ENCODE measurements at regions not wholly inside any gene's neighbourhood (a gene's known extent, or its start where the extent isn't known, plus 50 kb on each side); places are given as distances from the start of the nearest gene placed in this dataset.

GRCh38 chr6:16048221-16048620 is 80.7 kb upstream of the MYLIP start:
- H3K4me2 ChIP-seq (ENCODE audit: low read length) = no peak overlapping the region
- ATAC-seq = no peak
- H2AFZ ChIP-seq (ENCODE audit: low read depth, low read length, poor library complexity, severe bottlenecking) = no peak overlapping the region
- POLR2A ChIA-PET = no interaction called here
- BruUV-seq (replicated peaks) = no TSS peak
- H3K27ac ChIP-seq (ENCODE audit: low read depth, low read length) = no peak overlapping the region
- TF ChIP-seq EZH2phosphoT487 (IDR thresholded peaks at IDR 0.05; ENCODE audit: borderline replicate concordance) (no peak), EZH2 (IDR thresholded peaks at IDR 0.05) (no peak), SP1 (IDR thresholded peaks at IDR 0.05; ENCODE audit: low read depth) (no peak), SRF (IDR thresholded peaks at IDR 0.05; ENCODE audit: low read depth) (no peak)
- no peaks in the 10 kb centered on the region for H3K79me2 ChIP-seq (ENCODE audit: insufficient read depth, low read length)
- no peaks in the 10 kb centered on the region for H3K9me2 ChIP-seq (ENCODE audit: insufficient read depth)
- CTCF ChIA-PET = no interaction called here
- H3K4me3 ChIP-seq (replicated peaks in 1 of 2; ENCODE audit: low read depth in 1 of 2, low read length in 2 of 2) = no peak overlapping the region
- no peaks in the 10 kb centered on the region for H3K4me1 ChIP-seq (ENCODE audit: control insufficient read depth in 1 of 2, insufficient read depth in 2 of 2, low read length in 2 of 2)
- H3K9me3 ChIP-seq (ENCODE audit: control insufficient read depth in 1 of 2, insufficient read depth in 1 of 2, low read depth in 1 of 2, low read length in 2 of 2) = no peaks in the 10 kb centered on the region
- no peaks in the 10 kb centered on the region for H3K27me3 ChIP-seq (ENCODE audit: insufficient read depth, low read length)
- no peak overlapping the region for H3K9ac ChIP-seq (ENCODE audit: low read length)
- RAD21 ChIA-PET (ENCODE audit: low non-redundant PET in 1 of 2, low total read pairs in 2 of 2, uncharacterized antibody in 2 of 2, unreplicated experiment in 2 of 2) = no interaction called here
- H4K20me1 ChIP-seq (ENCODE audit: insufficient read depth) = no peaks in the 10 kb centered on the region
- no peaks in the 10 kb centered on the region for H3K36me3 ChIP-seq (ENCODE audit: control insufficient read depth in 1 of 2, insufficient read depth in 2 of 2, low read length in 2 of 2)
- intact Hi-C loops (cut with micrococcal nuclease) = no loop called here
- no peak for DNase-seq (ENCODE audit: low read depth, low spot score)

DNA sequence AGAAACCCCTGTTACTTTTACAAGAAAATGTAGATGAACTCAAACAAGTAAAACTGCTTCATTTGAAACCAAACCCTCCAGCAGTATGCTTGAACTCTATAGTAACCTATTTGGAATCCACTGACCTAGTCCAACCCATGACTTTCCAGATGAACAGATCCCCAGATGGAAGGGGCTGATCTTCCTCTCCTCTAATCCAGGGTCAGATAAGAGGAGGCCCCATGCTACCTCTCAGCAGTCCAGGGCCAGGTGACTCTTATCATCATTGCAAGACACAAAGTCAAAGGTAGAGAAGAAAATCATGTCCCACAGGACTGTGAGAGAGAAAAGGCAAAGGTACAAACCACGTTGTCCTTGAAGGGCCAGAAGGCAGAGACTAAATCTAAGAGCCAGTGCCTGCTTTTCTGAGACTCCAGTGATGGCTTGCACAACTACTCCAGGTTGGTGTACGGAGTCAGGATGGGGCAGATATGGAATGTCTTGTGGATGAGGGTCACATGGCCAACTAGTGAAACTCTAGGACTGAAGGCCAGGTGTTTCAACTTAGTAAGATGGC is 81.4 kb upstream of the MYLIP start:
- Histone ChIP-seq H3K27me3 (ENCODE audit: insufficient read depth, low read length) (no peaks in the 10 kb centered on the region), H3K27ac (ENCODE audit: low read depth, low read length) (no peak overlapping the region), H3K79me2 (ENCODE audit: insufficient read depth, low read length) (no peaks in the 10 kb centered on the region), H3K9me2 (ENCODE audit: insufficient read depth) (no peaks in the 10 kb centered on the region), H3K9me3 (ENCODE audit: control insufficient read depth in 1 of 2, insufficient read depth in 1 of 2, low read depth in 1 of 2, low read length in 2 of 2) (no peaks in the 10 kb centered on the region), H3K4me3 (replicated peaks in 1 of 2; ENCODE audit: low read depth in 1 of 2, low read length in 2 of 2) (no peak overlapping the region), H3K9ac (ENCODE audit: low read length) (no peak overlapping the region), H2AFZ (ENCODE audit: low read depth, low read length, poor library complexity, severe bottlenecking) (no peak overlapping the region), H3K4me1 (ENCODE audit: control insufficient read depth in 1 of 2, insufficient read depth in 2 of 2, low read length in 2 of 2) (no peaks in the 10 kb centered on the region), H4K20me1 (ENCODE audit: insufficient read depth) (no peaks in the 10 kb centered on the region), H3K36me3 (ENCODE audit: control insufficient read depth in 1 of 2, insufficient read depth in 2 of 2, low read length in 2 of 2) (no peaks in the 10 kb centered on the region), H3K4me2 (ENCODE audit: low read length) (no peak overlapping the region)
- CTCF ChIA-PET = no interaction called here
- RAD21 ChIA-PET (ENCODE audit: low non-redundant PET in 1 of 2, low total read pairs in 2 of 2, uncharacterized antibody in 2 of 2, unreplicated experiment in 2 of 2) = no interaction called here
- no peak for DNase-seq (ENCODE audit: low read depth, low spot score)
- no TSS peak for BruUV-seq (replicated peaks)
- POLR2A ChIA-PET = no interaction called here
- intact Hi-C loops (cut with micrococcal nuclease) = no loop called here
- no peak for ATAC-seq
- no peak for TF ChIP-seq CEBPB (IDR thresholded peaks at IDR 0.05; ENCODE audit: low read depth)
- no peak for TF ChIP-seq ZNF274 (IDR thresholded peaks at IDR 0.05; ENCODE audit: low read depth, low read length)
- TF ChIP-seq MAX (IDR thresholded peaks at IDR 0.05) = no peak
- no peak for TF ChIP-seq REST (IDR thresholded peaks at IDR 0.05; ENCODE audit: low read depth)
- TF ChIP-seq ELF1 (IDR thresholded peaks at IDR 0.05; ENCODE audit: borderline replicate concordance, low read depth) = no peak
